ENCODE measurements at regions not wholly inside any gene's neighbourhood (a gene's known extent, or its start where the extent isn't known, plus 50 kb on each side); places are given as distances from the start of the nearest gene placed in this dataset.

DNA sequence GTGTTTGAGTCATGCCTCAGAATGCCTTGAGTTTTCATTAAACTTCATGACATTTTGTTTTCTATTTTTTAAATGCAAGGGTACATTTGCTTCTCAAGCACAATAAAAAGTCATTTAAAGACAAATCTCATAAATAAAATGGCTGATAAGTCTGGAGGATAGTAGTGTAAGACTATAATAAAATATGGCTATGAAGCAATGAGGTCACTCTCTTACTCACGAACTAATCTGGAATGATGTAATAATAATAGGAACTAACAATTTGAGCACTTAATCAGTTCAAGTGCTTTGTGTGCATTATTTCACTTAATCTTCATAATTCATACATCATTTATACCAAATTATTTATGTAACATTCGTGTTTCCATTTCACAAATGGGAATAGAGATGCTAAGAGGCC is 149.3 kb upstream of the CTTNBP2 start:
- DNase-seq (ENCODE audit: low read depth): no peak

DNA sequence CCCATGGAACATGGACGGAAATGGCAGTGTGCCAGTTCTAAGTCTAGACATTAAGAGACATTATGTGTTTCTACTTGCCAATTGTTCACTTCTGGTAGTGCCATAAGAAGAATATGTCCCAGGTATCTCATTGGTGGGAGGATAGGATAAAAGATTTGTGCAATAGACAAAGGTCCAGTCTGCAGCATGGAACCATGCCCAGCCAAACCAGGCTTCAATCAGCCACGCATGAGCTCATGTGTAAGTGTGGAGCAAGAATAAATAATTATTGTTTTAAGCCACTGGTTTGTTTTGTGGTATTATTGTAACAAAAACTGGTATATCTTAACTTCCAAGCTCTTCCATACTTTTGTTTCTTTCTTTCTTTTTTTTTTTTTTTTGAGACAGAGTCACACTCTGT is 153.6 kb upstream of the CTTNBP2 start:
- no peak for DNase-seq (ENCODE audit: low read depth)

DNA sequence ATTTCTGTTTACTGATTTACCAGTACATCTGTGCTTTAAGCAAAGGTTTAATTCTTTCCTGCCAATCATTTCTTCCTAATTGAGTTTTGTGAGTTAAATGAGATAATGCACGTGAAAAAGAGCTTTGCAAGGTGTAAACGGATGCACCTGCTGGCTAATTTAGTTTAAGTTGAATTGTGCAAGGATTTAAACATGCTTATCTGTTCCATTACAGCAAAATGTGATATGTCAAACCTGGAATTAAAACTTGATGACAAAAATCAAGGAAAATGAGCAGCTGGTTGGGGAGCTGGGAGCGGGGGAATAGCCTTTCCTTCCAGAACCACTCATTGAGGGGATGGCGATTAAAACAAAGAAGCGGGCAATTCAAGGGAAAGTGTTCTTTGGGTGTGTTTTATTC is 155.0 kb upstream of the CTTNBP2 start:
- DNase-seq (ENCODE audit: low read depth): no peak

DNA sequence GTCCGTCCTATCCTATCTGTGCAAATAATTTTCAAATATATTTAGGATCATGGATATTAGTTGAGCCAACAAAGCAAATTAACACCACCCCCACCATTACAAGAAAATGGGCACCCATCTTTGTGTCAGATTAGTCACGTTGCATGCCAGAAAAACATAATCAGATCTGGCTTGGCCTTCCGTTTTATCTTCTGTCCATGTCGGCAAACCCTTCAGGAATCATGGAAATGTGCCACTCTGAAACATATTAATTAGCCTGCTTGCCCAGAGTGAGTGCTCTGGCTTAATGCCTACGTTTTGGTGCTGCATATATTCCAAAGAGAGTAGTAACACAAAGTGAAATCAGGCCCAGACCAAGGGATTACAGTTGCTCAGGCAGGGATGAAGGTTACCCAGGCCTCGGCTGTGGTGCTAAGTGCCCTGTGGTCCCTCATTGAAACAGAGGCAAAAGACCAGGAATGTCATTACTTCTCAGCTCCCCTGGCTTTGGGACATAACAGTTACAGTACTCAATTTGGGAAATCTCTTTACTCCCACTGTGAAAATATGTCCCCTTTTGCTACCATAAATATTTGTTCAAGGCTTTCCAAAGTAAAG is 154.0 kb upstream of the LSM8 start:
- no peak for DNase-seq (ENCODE audit: low read depth)

DNA sequence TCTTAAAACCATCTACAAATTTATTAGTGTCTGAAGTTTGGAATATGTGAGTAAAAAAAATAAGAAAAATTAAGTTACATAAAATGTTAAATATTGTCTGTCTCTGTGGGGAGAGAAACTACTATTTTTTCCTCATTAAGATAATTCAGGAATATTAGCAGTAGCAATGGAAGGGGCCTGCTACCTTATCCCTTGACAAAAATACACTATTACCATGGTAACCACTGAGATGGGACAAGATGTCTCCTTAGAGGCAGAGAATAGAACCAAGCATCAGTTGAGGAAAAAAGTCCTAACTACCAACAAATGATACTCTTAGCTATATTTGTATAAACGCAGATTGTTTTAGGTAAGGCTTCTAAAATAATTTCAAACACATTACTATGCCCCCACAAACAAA is 150.7 kb upstream of the LSM8 start:
- DNase-seq (ENCODE audit: low read depth): no peak

DNA sequence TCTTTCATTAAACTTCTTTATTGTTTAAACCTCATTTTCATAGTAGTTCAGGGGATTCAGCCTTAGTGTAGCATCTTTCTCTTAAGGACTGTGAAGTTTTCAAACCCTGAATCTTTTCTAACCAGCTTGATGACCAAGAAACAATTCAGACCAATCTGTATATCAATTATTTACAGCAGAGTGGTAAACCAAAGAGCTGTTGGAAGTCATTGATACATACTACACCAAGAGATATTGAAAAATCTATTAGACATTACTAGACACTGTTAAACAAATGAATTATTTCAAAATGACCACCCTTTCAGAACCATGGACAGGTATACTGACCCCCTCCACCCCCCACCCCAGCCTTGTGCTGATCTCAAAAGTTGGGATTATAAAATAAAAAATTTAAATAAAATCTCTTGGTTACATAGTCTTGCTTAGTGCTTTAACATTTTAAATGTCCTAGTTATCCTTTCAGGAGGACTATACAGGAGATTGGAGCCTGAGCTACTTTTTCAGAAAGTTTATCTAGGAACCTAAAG is 143.9 kb upstream of the LSM8 start:
- no peak for DNase-seq (ENCODE audit: low read depth)

DNA sequence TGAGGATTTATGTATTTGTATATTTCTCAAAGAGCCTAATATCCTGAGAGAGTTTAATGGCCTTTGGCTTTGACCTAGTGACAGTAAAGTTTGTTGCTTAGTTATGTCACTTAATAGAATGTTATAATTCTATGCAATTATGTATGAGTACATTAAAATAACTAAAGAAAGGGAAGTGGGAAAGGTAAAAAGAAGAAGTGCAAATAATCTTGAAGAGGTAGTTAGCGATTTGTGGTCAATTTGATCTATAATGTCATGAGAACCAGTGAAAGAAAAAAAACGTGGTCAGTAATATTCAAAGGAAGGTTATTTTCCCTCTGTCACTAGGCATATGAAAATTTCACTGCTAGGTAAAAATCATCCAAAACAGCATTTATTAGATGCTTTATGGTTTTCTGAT is 143.4 kb upstream of the LSM8 start:
- DNase-seq (ENCODE audit: low read depth): no peak

DNA sequence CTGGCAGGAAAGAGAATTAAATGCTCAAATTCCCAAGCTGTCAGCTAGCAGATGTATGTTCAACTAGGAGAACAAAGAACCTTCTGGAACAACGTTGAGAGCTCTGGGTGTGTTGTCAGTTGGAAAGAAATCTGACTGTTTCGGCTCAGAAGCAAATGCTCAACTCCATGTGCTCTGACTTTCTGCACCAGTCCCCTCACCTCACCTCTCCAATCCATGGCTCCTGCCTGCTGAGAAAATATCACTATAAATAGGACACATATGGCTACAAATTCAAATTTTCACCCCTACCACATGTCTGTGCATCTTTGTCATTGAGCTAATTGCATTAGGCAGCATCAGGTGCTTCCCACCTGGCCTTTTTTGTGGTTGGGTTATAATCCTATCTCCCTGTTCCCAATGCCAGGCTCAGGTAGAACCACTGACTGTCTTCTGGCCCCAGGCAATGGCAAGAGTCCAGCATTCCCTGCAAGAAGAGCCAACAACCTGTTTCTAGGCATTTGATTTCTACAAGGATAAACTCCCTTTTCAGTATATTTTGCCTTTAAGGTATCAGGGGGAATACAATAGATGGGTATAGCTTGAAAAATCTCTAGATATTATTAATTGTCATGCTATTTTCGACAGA is 142.6 kb upstream of the LSM8 start:
- no peak for DNase-seq (ENCODE audit: low read depth)

DNA sequence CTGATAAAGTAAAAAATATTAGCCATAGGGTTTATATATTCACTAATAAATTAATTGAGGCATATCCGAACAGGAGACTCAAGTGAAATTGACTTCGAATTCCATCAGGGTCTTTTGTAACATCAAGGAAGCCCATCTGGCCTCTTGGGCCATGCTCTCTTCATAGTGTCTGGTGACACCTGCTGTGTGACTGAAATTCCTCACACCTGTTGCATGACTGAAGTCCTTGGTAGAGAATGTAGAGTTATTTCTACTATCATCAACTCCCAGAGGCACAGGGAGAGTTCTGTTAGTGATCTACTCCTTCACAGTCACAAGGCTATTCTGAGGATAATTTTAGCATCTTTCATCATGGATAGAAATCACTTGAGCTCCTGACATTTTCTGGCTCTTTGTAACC is 138.3 kb upstream of the LSM8 start:
- DNase-seq (ENCODE audit: low read depth): no peak

DNA sequence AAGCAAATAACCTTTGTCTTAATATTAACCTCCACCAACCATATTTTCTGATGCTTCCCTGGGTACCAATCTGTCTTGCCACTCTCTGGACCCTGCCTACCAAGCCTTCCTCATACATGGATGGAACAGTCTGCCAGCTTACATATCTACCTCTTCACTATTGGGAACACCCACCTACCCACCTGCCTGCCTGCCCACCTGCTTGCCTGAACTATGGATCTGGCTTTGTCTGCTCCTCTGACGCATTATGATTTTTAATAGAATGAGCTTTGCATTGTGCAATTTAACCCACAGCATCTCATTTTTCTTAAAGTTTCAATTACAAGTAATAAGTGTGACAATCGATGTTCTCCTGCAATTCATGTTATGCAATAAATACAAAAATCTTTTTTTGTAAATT is 137.9 kb upstream of the LSM8 start:
- DNase-seq (ENCODE audit: low read depth): no peak

DNA sequence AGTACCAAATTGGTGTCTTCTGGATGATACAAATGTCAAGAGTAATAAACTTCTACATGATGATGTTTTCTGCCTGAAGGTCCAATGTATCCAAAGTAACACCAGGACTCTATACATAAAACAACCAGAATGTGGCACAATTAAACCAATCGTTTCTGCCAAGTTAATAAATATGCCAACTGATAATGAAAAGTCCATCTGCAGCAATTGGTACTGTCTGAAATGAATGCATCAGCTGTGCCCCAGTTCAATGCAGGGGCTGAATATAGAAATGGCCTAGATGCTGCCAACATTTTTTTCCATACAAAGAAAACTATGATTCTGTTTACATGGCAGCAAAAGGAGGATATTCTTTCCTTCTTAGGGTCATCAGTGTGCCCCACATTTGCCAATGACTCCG is 137.2 kb upstream of the LSM8 start:
- DNase-seq (ENCODE audit: low read depth): no peak

DNA sequence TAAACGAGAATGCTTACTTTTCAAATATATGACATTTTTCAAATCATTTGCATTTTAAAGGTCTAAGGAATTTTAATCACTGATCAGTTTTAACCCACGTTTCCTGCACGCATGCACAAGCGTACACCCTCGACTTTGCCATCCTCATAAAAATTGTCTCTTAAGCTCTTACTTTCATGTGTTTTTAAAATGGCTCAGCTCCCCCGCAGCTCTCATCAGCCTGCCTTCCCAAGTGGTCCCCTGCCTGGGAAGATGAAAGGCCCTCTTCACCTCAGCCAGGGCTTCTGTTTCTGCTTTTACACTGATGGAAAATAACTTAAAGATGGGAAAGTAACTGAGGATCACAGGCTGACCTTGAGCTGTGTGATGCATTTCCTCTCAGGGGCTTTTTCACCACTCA is 131.6 kb upstream of the LSM8 start:
- no peak for DNase-seq (ENCODE audit: low read depth)

DNA sequence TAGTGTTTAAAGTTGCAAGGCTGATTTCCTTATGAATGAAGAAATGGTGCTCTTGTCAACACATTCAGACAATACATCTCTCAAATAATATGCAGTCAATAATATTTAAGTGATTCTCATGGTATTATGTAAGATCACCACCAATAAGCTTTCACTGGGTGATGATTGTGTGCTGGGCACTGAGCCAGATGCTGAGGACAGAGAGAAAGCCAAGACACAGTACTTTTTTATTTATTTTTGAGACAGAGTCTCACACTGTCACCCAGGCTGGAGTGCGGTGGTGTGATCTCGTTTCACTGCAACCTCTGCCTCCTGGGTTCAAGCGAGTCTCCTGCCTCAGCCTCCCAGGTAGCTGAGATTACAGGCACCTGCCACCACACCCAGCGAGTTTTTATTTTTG is 130.6 kb upstream of the LSM8 start:
- no peak for DNase-seq (ENCODE audit: low read depth)

DNA sequence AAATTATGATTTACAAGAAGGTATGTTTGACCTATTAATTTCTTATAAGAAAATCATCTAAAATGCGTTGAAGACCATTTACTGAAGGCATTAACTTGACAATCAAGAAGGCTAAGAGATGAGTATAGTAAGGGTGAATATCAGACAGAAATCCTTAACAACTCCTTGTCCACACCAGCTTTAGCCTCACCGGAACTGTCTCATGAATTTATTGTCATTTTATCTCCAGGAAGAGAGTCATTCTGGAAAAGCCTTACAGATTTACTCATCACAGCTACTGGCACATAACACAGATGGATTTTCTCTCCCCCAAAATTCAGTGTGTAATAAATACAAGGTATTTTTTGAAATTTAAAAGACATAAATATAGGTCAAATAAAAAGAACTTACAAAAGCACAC is 129.4 kb upstream of the LSM8 start:
- no peak for DNase-seq (ENCODE audit: low read depth)

DNA sequence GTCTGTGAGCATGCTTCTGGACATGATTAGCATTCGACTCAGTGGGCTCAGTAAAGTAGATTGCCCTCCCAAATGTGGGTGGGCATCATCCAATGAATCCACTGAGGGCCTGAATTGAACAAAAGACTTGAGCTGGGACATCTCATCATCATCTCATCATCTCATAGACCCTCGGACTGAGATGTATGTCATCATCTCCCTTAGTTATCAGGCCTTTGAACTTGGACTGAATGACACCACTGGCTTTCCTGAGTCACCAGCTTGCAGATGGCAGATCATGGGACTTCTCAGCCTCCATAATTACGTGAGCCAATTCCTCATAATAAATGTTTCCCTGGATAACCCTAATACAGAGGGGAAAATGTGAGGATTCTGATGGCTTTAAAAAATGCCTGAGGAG is 128.3 kb upstream of the LSM8 start:
- DNase-seq (ENCODE audit: low read depth): no peak

DNA sequence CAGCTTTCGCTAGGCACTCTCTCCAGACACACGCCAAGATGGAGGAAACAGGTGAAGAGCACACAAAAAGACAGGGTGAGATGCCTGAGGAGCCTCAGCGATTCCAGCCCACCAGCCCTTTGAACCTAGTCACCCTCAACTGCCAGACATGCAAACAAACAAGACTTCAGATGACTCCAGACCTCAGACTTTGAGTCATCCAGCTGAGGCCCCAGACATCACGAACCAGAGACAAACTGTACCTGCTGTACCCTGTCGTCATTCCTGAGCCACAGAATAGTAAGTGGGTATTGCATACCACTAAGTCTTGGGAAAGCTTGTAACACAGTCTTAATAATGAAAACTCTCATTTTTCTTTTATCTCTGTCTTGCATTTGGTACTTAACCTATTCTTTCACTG is 126.6 kb upstream of the LSM8 start:
- no peak for DNase-seq (ENCODE audit: low read depth)

DNA sequence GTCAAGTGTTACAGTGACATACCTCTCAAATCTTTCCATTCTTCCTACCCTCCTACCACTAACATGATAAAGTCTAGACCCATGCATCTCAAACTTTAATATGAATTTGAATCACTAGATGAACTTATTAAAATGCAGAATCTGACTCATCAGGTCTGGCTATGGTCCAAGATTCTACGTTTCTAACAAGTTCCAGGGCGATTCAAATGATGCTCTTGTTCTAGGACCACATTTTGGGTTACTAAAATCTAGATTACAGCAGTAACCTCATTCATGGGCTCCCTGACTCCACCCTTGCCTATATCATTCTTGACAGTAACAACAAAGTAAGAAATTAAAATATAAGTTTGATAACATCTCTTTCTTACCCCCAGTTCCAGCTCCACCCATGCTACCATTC is 124.8 kb upstream of the LSM8 start:
- no peak for DNase-seq (ENCODE audit: low read depth)

DNA sequence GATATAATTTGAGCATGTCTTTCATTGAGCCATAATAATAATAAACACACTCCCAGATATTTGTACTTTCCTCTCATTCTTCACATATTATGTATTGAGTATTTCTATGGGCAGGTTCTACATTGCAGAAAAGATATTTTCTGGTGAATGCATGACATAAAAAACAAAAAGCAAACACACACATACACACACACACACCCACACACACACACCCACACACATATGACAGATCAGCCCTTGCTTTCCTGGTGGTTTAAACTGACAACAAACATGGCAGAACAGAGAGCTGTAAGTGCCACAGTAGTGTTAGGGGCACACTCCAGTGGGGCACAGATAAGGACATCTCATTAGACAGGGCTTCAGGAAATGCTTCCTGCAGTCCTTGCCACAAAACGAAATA is 123.3 kb upstream of the LSM8 start:
- no peak for DNase-seq (ENCODE audit: low read depth)

DNA sequence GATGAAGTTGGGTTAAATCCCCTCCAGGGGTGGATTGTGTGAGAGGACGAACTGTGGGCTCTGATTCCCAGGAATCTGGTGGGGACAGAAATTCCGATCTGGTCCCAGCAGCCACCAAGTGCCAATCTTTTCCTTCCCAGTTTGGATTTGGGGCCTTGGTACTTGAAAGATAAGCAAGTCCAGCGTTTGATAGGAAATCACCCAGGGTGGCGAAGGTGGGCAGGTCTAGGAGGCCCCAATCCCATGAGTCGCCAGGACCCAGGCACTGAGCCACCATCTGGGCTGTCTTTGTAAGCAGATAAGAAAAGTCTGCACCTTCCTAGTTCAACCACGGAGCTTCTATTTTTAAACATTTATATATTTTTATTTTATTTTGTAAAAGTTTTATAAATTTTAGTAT is 122.6 kb upstream of the LSM8 start:
- DNase-seq (ENCODE audit: low read depth): no peak

DNA sequence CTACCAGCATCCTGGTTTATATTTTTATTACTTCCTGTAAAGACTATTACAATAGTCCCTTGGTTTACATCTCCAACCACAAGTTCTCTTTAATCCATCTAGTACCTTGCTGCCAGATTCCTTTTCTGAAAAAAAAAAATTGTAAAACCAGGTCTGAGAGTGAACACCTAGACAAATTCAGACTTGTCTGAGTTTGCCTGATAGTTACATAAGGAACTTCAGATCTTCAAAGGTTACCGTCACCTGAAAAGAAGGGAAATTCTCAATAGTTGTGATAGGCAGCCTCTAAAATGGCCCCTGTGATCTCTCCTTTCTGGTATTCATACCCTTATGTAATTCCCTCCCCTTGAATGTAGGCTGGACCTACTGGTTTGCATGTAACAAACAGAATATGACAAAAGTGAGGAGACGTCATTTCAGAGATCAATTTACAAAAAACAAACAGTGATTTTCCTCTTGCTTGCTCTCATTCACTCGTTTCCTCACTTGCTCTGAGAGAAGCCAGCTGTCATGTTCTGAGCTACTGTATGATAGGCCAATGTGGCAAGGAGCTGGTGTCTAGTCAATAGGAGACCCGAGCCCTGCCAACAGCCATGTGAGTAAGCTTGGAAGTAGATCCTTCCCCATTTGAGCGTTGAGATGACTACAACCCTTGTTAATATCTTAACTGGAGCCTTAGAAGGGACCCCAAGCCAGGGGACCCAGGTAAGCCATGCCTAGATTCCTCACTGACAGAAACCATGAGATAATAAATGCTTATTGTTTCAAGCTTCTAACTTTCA is 110.9 kb upstream of the LSM8 start:
- no peak for DNase-seq (ENCODE audit: low read depth)

DNA sequence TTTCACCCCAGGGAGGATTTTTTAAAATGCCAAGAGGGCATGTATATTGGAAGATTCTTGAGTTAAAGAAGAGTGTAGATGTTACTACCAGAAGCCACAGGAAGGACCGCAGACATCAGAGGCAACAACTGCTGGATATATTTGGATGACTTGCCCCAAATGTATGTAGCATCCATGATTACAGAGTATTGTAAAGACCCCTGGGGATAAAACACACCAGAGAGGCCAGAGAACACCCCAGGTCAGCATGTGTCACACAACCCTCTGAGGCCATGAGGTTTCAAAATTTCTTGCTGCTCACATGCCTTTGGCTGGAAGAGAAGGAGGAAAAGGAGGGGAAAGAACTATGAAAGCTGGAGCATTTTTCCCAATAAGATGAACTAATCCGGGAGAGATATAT is 108.0 kb upstream of the LSM8 start:
- DNase-seq (ENCODE audit: low read depth): no peak

DNA sequence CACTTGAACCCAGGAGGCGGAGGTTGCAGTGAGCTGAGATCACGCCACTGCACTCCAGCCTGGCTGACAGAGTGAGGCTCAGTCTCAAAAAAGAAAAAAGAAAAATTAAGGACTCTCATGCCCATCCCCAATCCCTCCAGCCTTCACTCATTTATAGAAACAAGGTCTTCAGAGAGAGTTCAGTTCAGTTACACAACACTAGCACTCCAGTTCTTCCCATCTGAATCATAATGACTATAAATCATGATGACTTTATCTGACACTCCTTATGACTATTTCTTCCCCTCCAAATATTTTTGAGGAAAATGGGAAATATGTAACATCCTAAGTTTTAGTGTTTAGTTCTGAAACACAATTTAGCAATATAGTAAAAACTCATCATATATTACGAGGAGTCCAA is 107.4 kb upstream of the LSM8 start:
- no peak for DNase-seq (ENCODE audit: low read depth)

DNA sequence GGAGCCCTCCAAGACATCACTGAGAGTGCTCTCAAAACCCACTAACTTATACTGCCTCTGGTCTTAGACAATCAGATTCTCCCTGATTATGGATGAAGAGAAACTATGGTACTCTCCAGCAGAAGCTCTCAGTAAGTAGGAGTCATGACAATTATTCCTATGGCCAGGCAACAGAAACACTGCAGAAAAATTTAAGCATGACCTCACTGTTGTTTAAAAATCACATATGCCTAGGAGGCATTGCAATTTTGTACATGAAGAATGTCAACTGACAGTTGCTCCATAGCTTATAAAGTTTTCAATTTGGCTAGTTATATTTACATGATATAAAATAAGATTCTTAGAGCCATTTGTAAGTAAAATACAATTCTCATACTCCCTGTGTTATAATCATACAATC is 105.9 kb upstream of the LSM8 start:
- DNase-seq (ENCODE audit: low read depth): no peak

DNA sequence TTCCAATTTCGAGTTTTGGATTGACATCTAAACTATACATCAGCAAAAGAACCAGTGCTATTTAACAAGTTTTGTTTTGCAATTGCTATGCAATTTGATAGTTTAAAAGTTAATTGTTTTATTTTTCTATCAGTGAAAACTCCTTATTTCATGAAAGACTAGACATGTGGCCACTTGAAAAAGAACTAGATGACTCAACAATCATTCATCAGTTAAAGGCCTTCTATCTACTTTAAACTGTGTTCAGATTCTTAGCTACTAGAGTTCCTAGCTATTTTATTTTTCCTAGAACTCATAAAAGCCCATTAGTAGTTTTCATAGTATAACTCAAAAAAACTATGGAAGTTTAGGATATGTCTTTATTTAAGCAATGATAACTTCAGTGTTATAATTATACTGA is 104.6 kb upstream of the LSM8 start:
- DNase-seq (ENCODE audit: low read depth): no peak

All from stimulated activated CD8-positive, alpha-beta memory T cell treated with anti-CD3 and anti-CD28 coated beads, Interleukin-7, amount 100 ng/mL, for 24 hours (primary cell).